SU-DHL-6 (cell line): ENCODE measurements at regions not wholly inside any gene's neighbourhood (a gene's known extent, or its start where the extent isn't known, plus 50 kb on each side); places are given as distances from the start of the nearest gene placed in this dataset.

Experiments
- H2AFZ ChIP-seq: fragments of 200-600 bp; sonication (generic); 2 replicates; pipeline ENCODE4 v1.6.1; 2014; ENCODE audit warnings: low read depth, mild to moderate bottlenecking, moderate library complexity, mixed read lengths, antibody characterized with exemption, low read length; ENCODE audit not compliant: severe bottlenecking
- H3F3A ChIP-seq: fragments of 200-600 bp; shearing (Covaris generic); 2 replicates; pipeline ENCODE4 v1.6.0; 2016; ENCODE audit warnings: antibody characterized with exemption, mild to moderate bottlenecking; ENCODE audit not compliant: insufficient read depth
- H3K27ac ChIP-seq: fragments of 200-600 bp; sonication (generic); 2 replicates; pipeline ENCODE4 v1.5.1; 2016; ENCODE audit warnings: low read depth, mild to moderate bottlenecking, low read length, moderate library complexity, mixed read lengths
- H3K27me3 ChIP-seq: fragments of 200-600 bp; sonication (generic), shearing (Covaris generic); 2 replicates; pipeline ENCODE4 v1.6.0; 2014; ENCODE audit warnings: mild to moderate bottlenecking, low read length
- H3K36me3 ChIP-seq: fragments of 200-600 bp; sonication (generic); 2 replicates; pipeline ENCODE4 v1.6.1; 2014; ENCODE audit warnings: mild to moderate bottlenecking, low read length, mixed read lengths
- H3K4me2 ChIP-seq: fragments of 300-600, 200-600 bp; shearing (Covaris generic), sonication (generic); 2 replicates; pipeline ENCODE4 v1.6.0; 2014; ENCODE audit warnings: low read length, low read depth, mild to moderate bottlenecking; ENCODE audit not compliant: poor library complexity, severe bottlenecking
- H3K4me3 ChIP-seq: fragments of 200-600 bp; sonication (generic); 2 replicates; pipeline ENCODE4 v1.5.1; 2014; ENCODE audit warnings: antibody characterized with exemption, low read length, mild to moderate bottlenecking, mixed read lengths; ENCODE audit not compliant: insufficient read depth, poor library complexity, severe bottlenecking
- H3K79me2 ChIP-seq: fragments of 200-600 bp; sonication (generic); 2 replicates; pipeline ENCODE4 v1.6.1; 2014; ENCODE audit warnings: mild to moderate bottlenecking, low read length, moderate library complexity; ENCODE audit not compliant: insufficient read depth
- H3K9ac ChIP-seq: fragments of 200-600 bp; sonication (generic); 2 replicates; pipeline ENCODE4 v1.7.0; 2014; ENCODE audit warnings: mild to moderate bottlenecking, low read length
- H3K9me2 ChIP-seq: fragments of 200-600 bp; sonication (generic); replicated peaks from 2 replicates; pipeline ENCODE4 v1.6.1; 2014; ENCODE audit warnings: low read length; ENCODE audit not compliant: insufficient read depth
- H3K9me3 ChIP-seq: fragments of 200-600 bp; sonication (generic); 2 replicates; pipeline ENCODE4 v1.6.1; 2014; ENCODE audit warnings: low read length, mixed read lengths; ENCODE audit not compliant: insufficient read depth
- H4K20me1 ChIP-seq: fragments of 200-600 bp; sonication (generic); 2 replicates; pipeline ENCODE4 v1.6.1; 2014; ENCODE audit warnings: low read depth, mild to moderate bottlenecking, antibody characterized with exemption, low read length, moderate library complexity, mixed read lengths
- EZH2phosphoT487 ChIP-seq: fragments of 200-600 bp; sonication (generic), shearing (Covaris generic); conservative IDR thresholded peaks from 2 replicates; pipeline ENCODE4 v1.6.1; 2018; ENCODE audit warnings: mild to moderate bottlenecking, antibody characterized with exemption, low read length, moderate library complexity, mixed read lengths
- TF ChIP-seq, protein P1 (sequence below): fragments of 200-600 bp; sonication (generic); IDR thresholded peaks from one replicate; pipeline ENCODE4 v1.5.1; 2017; ENCODE audit warnings: antibody characterized with exemption, mild to moderate bottlenecking, low read length, moderate library complexity; ENCODE audit not compliant: insufficient read depth, poor library complexity, severe bottlenecking

- H3K9ac ChIP-seq: no peak overlapping the region
- H3K36me3 ChIP-seq: no peaks in the 10 kb centered on the region
- H3K9me2 ChIP-seq: no peaks in the 10 kb centered on the region
- TF ChIP-seq, protein P1, sequence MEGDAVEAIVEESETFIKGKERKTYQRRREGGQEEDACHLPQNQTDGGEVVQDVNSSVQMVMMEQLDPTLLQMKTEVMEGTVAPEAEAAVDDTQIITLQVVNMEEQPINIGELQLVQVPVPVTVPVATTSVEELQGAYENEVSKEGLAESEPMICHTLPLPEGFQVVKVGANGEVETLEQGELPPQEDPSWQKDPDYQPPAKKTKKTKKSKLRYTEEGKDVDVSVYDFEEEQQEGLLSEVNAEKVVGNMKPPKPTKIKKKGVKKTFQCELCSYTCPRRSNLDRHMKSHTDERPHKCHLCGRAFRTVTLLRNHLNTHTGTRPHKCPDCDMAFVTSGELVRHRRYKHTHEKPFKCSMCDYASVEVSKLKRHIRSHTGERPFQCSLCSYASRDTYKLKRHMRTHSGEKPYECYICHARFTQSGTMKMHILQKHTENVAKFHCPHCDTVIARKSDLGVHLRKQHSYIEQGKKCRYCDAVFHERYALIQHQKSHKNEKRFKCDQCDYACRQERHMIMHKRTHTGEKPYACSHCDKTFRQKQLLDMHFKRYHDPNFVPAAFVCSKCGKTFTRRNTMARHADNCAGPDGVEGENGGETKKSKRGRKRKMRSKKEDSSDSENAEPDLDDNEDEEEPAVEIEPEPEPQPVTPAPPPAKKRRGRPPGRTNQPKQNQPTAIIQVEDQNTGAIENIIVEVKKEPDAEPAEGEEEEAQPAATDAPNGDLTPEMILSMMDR: no peak
- TF ChIP-seq EZH2phosphoT487: no peak
- H3K27ac ChIP-seq: no peak overlapping the region
- no peak overlapping the region for H3K4me3 ChIP-seq
- H3K79me2 ChIP-seq: no peaks in the 10 kb centered on the region
- H2AFZ ChIP-seq: no peak overlapping the region
- no peaks in the 10 kb centered on the region for H3K27me3 ChIP-seq
- no peaks in the 10 kb centered on the region for H4K20me1 ChIP-seq
- no peaks in the 10 kb centered on the region for H3K9me3 ChIP-seq
- no peaks in the 10 kb centered on the region for H3F3A ChIP-seq
- no peak overlapping the region for H3K4me2 ChIP-seq
Observed at GRCh38 chr5:82662340-82662739, 384.2 kb upstream of the RPS23 start.

GRCh38 chr5:82661933-82662332 lies 383.8 kb upstream of the RPS23 start:
- no peaks in the 10 kb centered on the region for H3K9me2 ChIP-seq
- H3K36me3 ChIP-seq: no peaks in the 10 kb centered on the region
- H2AFZ ChIP-seq: no peak overlapping the region
- no peaks in the 10 kb centered on the region for H3K27me3 ChIP-seq
- no peak overlapping the region for H3K9ac ChIP-seq
- H3K27ac ChIP-seq: no peak overlapping the region
- H4K20me1 ChIP-seq: no peaks in the 10 kb centered on the region
- H3K9me3 ChIP-seq: no peaks in the 10 kb centered on the region
- no peak for TF ChIP-seq EZH2phosphoT487
- TF ChIP-seq, protein P1: no peak
- H3K4me3 ChIP-seq: no peak overlapping the region
- H3F3A ChIP-seq: no peaks in the 10 kb centered on the region
- no peak overlapping the region for H3K4me2 ChIP-seq
- H3K79me2 ChIP-seq: no peaks in the 10 kb centered on the region

DNA sequence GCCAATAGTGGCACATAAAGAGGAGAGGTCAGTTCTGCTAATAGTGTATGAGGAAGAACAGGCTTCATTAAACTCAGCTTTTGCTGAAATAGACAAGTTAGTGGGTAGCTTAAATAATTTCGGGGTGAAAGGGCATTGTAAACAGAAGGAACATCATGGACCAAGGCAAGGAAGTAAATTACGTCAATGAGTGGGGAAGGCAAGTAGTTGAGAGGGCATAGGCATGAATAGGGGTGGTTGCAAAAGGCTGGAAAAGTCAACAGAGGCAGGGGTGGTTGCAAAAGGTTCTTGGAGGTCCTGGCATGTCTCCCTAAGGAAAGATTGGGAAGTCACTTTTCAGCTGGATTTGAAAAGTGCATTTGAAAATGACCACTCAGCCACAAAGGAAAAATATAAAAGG lies 383.3 kb upstream of the RPS23 start:
- no peak overlapping the region for H3K9ac ChIP-seq
- H3K27ac ChIP-seq: no peak overlapping the region
- no peaks in the 10 kb centered on the region for H3K27me3 ChIP-seq

More for the DNA sequence above, 383.3 kb upstream of the RPS23 start:
- Histone ChIP-seq H3K9me2 (no peaks in the 10 kb centered on the region), H2AFZ (no peak overlapping the region), H3F3A (no peaks in the 10 kb centered on the region), H3K36me3 (no peaks in the 10 kb centered on the region), H4K20me1 (no peaks in the 10 kb centered on the region), H3K9me3 (no peaks in the 10 kb centered on the region), H3K4me2 (no peak overlapping the region), H3K4me3 (no peak overlapping the region), H3K79me2 (no peaks in the 10 kb centered on the region)
- no peak for TF ChIP-seq EZH2phosphoT487
- TF ChIP-seq, protein P1: no peak
